CD4-positive, alpha-beta T cell treated with Interleukin-12 subunit alpha and Interleukin-12 subunit beta, for 1 hour (primary cell): ENCODE measurements at regions not wholly inside any gene's neighbourhood (a gene's known extent, or its start where the extent isn't known, plus 50 kb on each side); places are given as distances from the start of the nearest gene placed in this dataset.
"Not testable (repeated sequence)": the region's sequence is repeated elsewhere in the genome, so short reads cannot be mapped to it uniquely, and the experiment has no call there.

Experiments
- DNase-seq: peaks from one replicate; pipeline ENCODE4 v3.0.0-alpha.2; 2020

- peak; percentile 59 for DNase-seq
These were observed 153.9 kb upstream of the PLGLB2 start for GRCh38 chr2:87593784-87594610.

- not testable (repeated sequence) for DNase-seq
These were observed 153.3 kb upstream of the PLGLB2 start for GRCh38 chr2:87594611-87594992.

- DNase-seq, result not testable (repeated sequence)
These were observed 152.9 kb upstream of the PLGLB2 start for GRCh38 chr2:87595017-87595416.

- DNase-seq, result not testable (repeated sequence)
These were observed 146.9 kb upstream of the PLGLB2 start for GRCh38 chr2:87600961-87601360.

- not testable (repeated sequence) for DNase-seq
These were observed 145.8 kb upstream of the PLGLB2 start for GRCh38 chr2:87602118-87602517.

- DNase-seq, result not testable (repeated sequence)
These were observed 145.2 kb upstream of the PLGLB2 start for GRCh38 chr2:87602728-87603127.

GRCh38 chr2:87603418-87604278, 144.2 kb upstream of the PLGLB2 start:
- not testable (repeated sequence) for DNase-seq

GRCh38 chr2:87604279-87604818, 143.5 kb upstream of the PLGLB2 start:
- DNase-seq, result not testable (repeated sequence)

- not testable (repeated sequence) for DNase-seq
These were observed 142.9 kb upstream of the PLGLB2 start for GRCh38 chr2:87604980-87605379.

GRCh38 chr2:87608377-87609166, 139.3 kb upstream of the PLGLB2 start:
- DNase-seq, result not testable (repeated sequence)

GRCh38 chr2:87610974-87611373, 136.9 kb upstream of the PLGLB2 start:
- DNase-seq, result not testable (repeated sequence)

- DNase-seq, result not testable (repeated sequence)
These were observed 136.5 kb upstream of the PLGLB2 start for GRCh38 chr2:87611416-87611815.

GRCh38 chr2:87611956-87612355, 135.9 kb upstream of the PLGLB2 start:
- DNase-seq, result not testable (repeated sequence)

GRCh38 chr2:87614829-87615434, 133.0 kb upstream of the PLGLB2 start:
- not testable (repeated sequence) for DNase-seq

GRCh38 chr2:87619121-87619520, 128.8 kb upstream of the PLGLB2 start:
- not testable (repeated sequence) for DNase-seq

GRCh38 chr2:87621139-87621538, 126.7 kb upstream of the PLGLB2 start:
- DNase-seq, result not testable (repeated sequence)

GRCh38 chr2:87622720-87623119, 125.2 kb upstream of the PLGLB2 start:
- not testable (repeated sequence) for DNase-seq

- DNase-seq, result not testable (repeated sequence)
These were observed 118.1 kb upstream of the PLGLB2 start for GRCh38 chr2:87629491-87630458.

GRCh38 chr2:87630892-87631291, 117.0 kb upstream of the PLGLB2 start:
- DNase-seq, result not testable (repeated sequence)

GRCh38 chr2:87631402-87631801, 116.5 kb upstream of the PLGLB2 start:
- DNase-seq, result not testable (repeated sequence)
